ENCODE measurements at regions not wholly inside any gene's neighbourhood (a gene's known extent, or its start where the extent isn't known, plus 50 kb on each side); places are given as distances from the start of the nearest gene placed in this dataset.

GRCh38 chr2:42961385-42961811 is 169.0 kb upstream of the HAAO start:
- Histone ChIP-seq H3K36me3 (no peaks in the 10 kb centered on the region), H3K27ac (peak overlapping the region; percentile 60), H3K4me3 (no peak overlapping the region), H3K4me1 (no peaks in the 10 kb centered on the region), H3K27me3 (no peaks in the 10 kb centered on the region), H3K9me3 (no peaks in the 10 kb centered on the region), H3K9ac (ENCODE audit: low read depth in 2 of 2, low read length in 2 of 2) (peak overlapping the region in 1 of 2 donors; percentile 7)
- DNase-seq: no peak
- TF ChIP-seq CTCF (IDR thresholded peaks at IDR 0.05): no peak
- intact Hi-C loops (cut with DNase I): no loop called here

- H3K9me3 ChIP-seq: no peaks in the 10 kb centered on the region
- DNase-seq: no peak
- intact Hi-C loops (cut with DNase I): no loop called here
- H3K4me1 ChIP-seq: no peaks in the 10 kb centered on the region
- TF ChIP-seq CTCF (IDR thresholded peaks at IDR 0.05): no peak
- no peaks in the 10 kb centered on the region for H3K36me3 ChIP-seq
- peak overlapping the region; percentile 60 for H3K27ac ChIP-seq
- H3K9ac ChIP-seq (ENCODE audit: low read depth in 2 of 2, low read length in 2 of 2): peak overlapping the region in 1 of 2 donors; percentile 7
- no peak overlapping the region for H3K4me3 ChIP-seq
- no peaks in the 10 kb centered on the region for H3K27me3 ChIP-seq
Observed at GRCh38 chr2:42960842-42961180, 168.4 kb upstream of the HAAO start.

GRCh38 chr2:42960002-42960841 is 167.8 kb upstream of the HAAO start:
- H3K9ac ChIP-seq (ENCODE audit: low read depth in 2 of 2, low read length in 2 of 2): peak overlapping the region in 1 of 2 donors; percentile 13
- H3K4me3 ChIP-seq: no peak overlapping the region
- no peak for TF ChIP-seq CTCF (IDR thresholded peaks at IDR 0.05)
- H3K4me1 ChIP-seq: no peaks in the 10 kb centered on the region
- no peaks in the 10 kb centered on the region for H3K9me3 ChIP-seq
- peak overlapping the region; percentile 60 for H3K27ac ChIP-seq
- no peaks in the 10 kb centered on the region for H3K36me3 ChIP-seq
- H3K27me3 ChIP-seq: no peaks in the 10 kb centered on the region
- intact Hi-C loops (cut with DNase I): no loop called here
- no peak for DNase-seq

- Histone ChIP-seq H3K9me3 (no peaks in the 10 kb centered on the region), H3K36me3 (no peaks in the 10 kb centered on the region), H3K9ac (ENCODE audit: low read depth in 2 of 2, low read length in 2 of 2) (no peak overlapping the region), H3K27ac (peak overlapping the region; percentile 60), H3K4me3 (no peak overlapping the region), H3K27me3 (no peaks in the 10 kb centered on the region), H3K4me1 (peaks cover 1% of the 10 kb centered on the region)
- TF ChIP-seq CTCF (IDR thresholded peaks at IDR 0.05): no peak
- intact Hi-C loops (cut with DNase I): loop anchor here (10.0 kb wide), 1 partner anchor 575 kb away; no protein-coding TSS in a partner anchor
- DNase-seq: no peak
Observed at GRCh38 chr2:42959234-42960001, 167.0 kb upstream of the HAAO start.

GRCh38 chr2:42958741-42959233 is 166.4 kb upstream of the HAAO start:
- no peak overlapping the region for H3K9ac ChIP-seq (ENCODE audit: low read depth in 2 of 2, low read length in 2 of 2)
- H3K36me3 ChIP-seq: no peaks in the 10 kb centered on the region
- no peak overlapping the region for H3K27ac ChIP-seq
- H3K9me3 ChIP-seq: no peaks in the 10 kb centered on the region
- intact Hi-C loops (cut with DNase I): loop anchor here (10.0 kb wide), 1 partner anchor 576 kb away; no protein-coding TSS in a partner anchor
- H3K4me3 ChIP-seq: no peak overlapping the region
- DNase-seq: no peak
- H3K27me3 ChIP-seq: no peaks in the 10 kb centered on the region
- TF ChIP-seq CTCF (IDR thresholded peaks at IDR 0.05): no peak
- H3K4me1 ChIP-seq: peaks cover 8% of the 10 kb centered on the region
